Breast epithelium (tissue), 3 donors: ENCODE measurements at regions not wholly inside any gene's neighbourhood (a gene's known extent, or its start where the extent isn't known, plus 50 kb on each side); places are given as distances from the start of the nearest gene placed in this dataset.

ENCODE experiments used
- POLR2AphosphoS5 ChIP-seq, 3 donors: sonication (generic); formaldehyde crosslinking; IDR thresholded peaks; one replicate each; pipeline ENCODE4 v1.6.1; 2017; ENCODE audit warnings: antibody characterized with exemption in 3 of 3
- TF ChIP-seq, protein P1 (sequence below), 3 donors: fragments of 450-650 bp; IDR thresholded peaks; one replicate each; pipeline ENCODE4 v1.5.1; 2016 to 2017; ENCODE audit warnings: antibody characterized with exemption in 3 of 3, mild to moderate bottlenecking in 3 of 3, moderate library complexity in 3 of 3

DNA sequence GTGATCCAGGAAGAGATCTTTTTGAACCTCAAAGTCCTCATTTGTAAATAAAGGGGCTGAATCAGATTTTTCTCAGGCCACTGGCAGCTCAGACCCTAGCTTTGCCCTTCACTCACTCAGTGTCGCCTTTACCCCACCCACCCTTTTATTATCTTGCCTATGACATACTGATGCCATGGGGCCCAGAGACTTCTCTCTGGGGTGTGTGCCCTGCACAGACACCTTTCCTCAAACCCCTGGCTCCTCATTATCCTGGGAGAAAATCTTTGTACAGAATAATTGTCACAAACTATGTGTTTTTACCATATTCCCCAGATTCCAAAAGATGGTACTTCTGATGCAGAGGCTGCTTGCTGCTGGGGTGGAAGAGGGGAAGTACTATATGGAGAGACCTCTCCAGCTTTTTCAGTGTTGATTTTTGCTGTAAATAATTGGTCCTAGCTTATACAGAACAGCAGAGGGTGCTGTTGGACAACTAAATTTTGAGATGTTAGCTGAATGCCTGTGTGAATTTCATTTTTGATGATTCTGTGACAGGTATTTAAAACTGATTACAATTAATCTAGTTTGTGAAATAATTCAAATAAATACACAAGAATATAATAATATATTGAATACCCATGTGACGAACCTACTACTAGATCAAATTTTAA is 53.9 kb upstream of the DCD start:
- TF ChIP-seq, protein P1, sequence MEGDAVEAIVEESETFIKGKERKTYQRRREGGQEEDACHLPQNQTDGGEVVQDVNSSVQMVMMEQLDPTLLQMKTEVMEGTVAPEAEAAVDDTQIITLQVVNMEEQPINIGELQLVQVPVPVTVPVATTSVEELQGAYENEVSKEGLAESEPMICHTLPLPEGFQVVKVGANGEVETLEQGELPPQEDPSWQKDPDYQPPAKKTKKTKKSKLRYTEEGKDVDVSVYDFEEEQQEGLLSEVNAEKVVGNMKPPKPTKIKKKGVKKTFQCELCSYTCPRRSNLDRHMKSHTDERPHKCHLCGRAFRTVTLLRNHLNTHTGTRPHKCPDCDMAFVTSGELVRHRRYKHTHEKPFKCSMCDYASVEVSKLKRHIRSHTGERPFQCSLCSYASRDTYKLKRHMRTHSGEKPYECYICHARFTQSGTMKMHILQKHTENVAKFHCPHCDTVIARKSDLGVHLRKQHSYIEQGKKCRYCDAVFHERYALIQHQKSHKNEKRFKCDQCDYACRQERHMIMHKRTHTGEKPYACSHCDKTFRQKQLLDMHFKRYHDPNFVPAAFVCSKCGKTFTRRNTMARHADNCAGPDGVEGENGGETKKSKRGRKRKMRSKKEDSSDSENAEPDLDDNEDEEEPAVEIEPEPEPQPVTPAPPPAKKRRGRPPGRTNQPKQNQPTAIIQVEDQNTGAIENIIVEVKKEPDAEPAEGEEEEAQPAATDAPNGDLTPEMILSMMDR (IDR thresholded peaks at IDR 0.05) = peak; percentile 30 to 65 (median 56)
- TF ChIP-seq POLR2AphosphoS5 (IDR thresholded peaks at IDR 0.05) = no peak
